ENCODE measurements at regions not wholly inside any gene's neighbourhood (a gene's known extent, or its start where the extent isn't known, plus 50 kb on each side); places are given as distances from the start of the nearest gene placed in this dataset.

GRCh38 chr3:69483449-69483848, 97.6 kb upstream of the FRMD4B start:
- no peak for TF ChIP-seq CTCF (IDR thresholded peaks at IDR 0.05; ENCODE audit: low read depth, low read length)
- TF ChIP-seq EZH2phosphoT487 (IDR thresholded peaks at IDR 0.05; ENCODE audit: low read depth): no peak

Data from OCI-LY3 (cell line).